Retinal pigment epithelial cell (primary cell): ENCODE measurements at regions not wholly inside any gene's neighbourhood (a gene's known extent, or its start where the extent isn't known, plus 50 kb on each side); places are given as distances from the start of the nearest gene placed in this dataset.
A peak's percentile ranks its signal among the peaks of the same experiment; 100 is the strongest.
"Not testable (repeated sequence)": the region's sequence is repeated elsewhere in the genome, so short reads cannot be mapped to it uniquely, and the experiment has no call there.

ENCODE experiments used
- DNase-seq: peaks from one replicate; pipeline ENCODE4 v3.0.0-alpha.2; 2010; ENCODE audit warnings: low read depth
- H3K4me3 ChIP-seq: 2 replicates; pipeline ENCODE4 v1.5.1; 2011; ENCODE audit warnings: mild to moderate bottlenecking, low read length, control low read depth, moderate library complexity
- CTCF ChIP-seq: conservative IDR thresholded peaks from 2 replicates; pipeline ENCODE4 v1.5.1; 2011; ENCODE audit warnings: low read depth, low read length, control low read depth, inconsistent platforms

- not testable (repeated sequence) for DNase-seq, H3K4me3 ChIP-seq
Observed at GRCh38 chr7:101679653-101680173, 50.6 kb upstream of the MYL10 start.

GRCh38 chr7:101680406-101681145 is 51.5 kb upstream of the MYL10 start:
- TF ChIP-seq CTCF: no peak
- no peak overlapping the region for H3K4me3 ChIP-seq
- no peak for DNase-seq

GRCh38 chr7:101681170-101682007 is 52.3 kb upstream of the MYL10 start:
- H3K4me3 ChIP-seq: no peak overlapping the region
- peak; percentile 88 for DNase-seq
- TF ChIP-seq CTCF: no peak

- H3K4me3 ChIP-seq: no peak overlapping the region
- DNase-seq: no peak
- no peak for TF ChIP-seq CTCF
Observed at GRCh38 chr7:101684983-101685330, 55.9 kb upstream of the MYL10 start.

- TF ChIP-seq CTCF: no peak
- no peak for DNase-seq
- H3K4me3 ChIP-seq: no peak overlapping the region
Observed at GRCh38 chr7:101686030-101686429, 56.9 kb upstream of the MYL10 start.

GRCh38 chr7:101687081-101687480 is 58.0 kb upstream of the MYL10 start:
- TF ChIP-seq CTCF: no peak
- no peak for DNase-seq
- H3K4me3 ChIP-seq: no peak overlapping the region

GRCh38 chr7:101687791-101688182 is 58.7 kb upstream of the MYL10 start:
- no peak for DNase-seq
- no peak for TF ChIP-seq CTCF
- H3K4me3 ChIP-seq: no peak overlapping the region
